Psoas muscle (tissue), 7 donors: ENCODE measurements at regions not wholly inside any gene's neighbourhood (a gene's known extent, or its start where the extent isn't known, plus 50 kb on each side); places are given as distances from the start of the nearest gene placed in this dataset.
A peak's percentile ranks its signal among the peaks of the same experiment; 100 is the strongest.

ENCODE experiments used
- ATAC-seq, 4 donors: fragments of 200-7000 bp; cut with Tn5 transposase; one replicate each; pipeline ENCODE4 v1.9.1; 2020; ENCODE audit warnings: moderate library complexity in 3 of 4, mild to moderate bottlenecking in 2 of 4
- DNase-seq, 2 donors: peaks; one replicate each; pipeline ENCODE4 v3.0.0-alpha.2; 2020
- H3K27ac ChIP-seq: fragments of 200-600 bp; one replicate; pipeline ENCODE4 v1.8.0; 2022
- H3K27me3 ChIP-seq, 3 donors: fragments of 200-600 bp in 1 of 3; one replicate each; pipeline versions ENCODE4 v1.6.1 to v1.8.0; 2013 to 2022; ENCODE audit warnings: low read length in 2 of 3, mild to moderate bottlenecking in 2 of 3, moderate library complexity in 1 of 3; ENCODE audit not compliant: insufficient read depth in 3 of 3
- H3K36me3 ChIP-seq, 2 donors: fragments of 200-600 bp in 1 of 2; one replicate each; pipeline versions ENCODE4 v1.6.1 to v1.8.0; 2013 to 2022; ENCODE audit warnings: low read depth in 1 of 2, mild to moderate bottlenecking in 1 of 2, moderate library complexity in 1 of 2; ENCODE audit not compliant: insufficient read depth in 1 of 2
- H3K4me1 ChIP-seq: fragments of 200-600 bp; one replicate; pipeline ENCODE4 v1.8.0; 2022
- H3K4me3 ChIP-seq: fragments of 200-600 bp; one replicate; pipeline ENCODE4 v1.8.0; 2022; ENCODE audit warnings: mild to moderate bottlenecking
- H3K9me3 ChIP-seq: fragments of 200-600 bp; one replicate; pipeline ENCODE4 v1.8.0; 2022
- CTCF ChIP-seq: fragments of 200-600 bp; IDR thresholded peaks from one replicate; pipeline ENCODE4 v1.8.0; 2022; ENCODE audit warnings: antibody characterized with exemption
- WGBS, 3 donors: extraction: QIAGEN DNeasy Blood & Tissue Kit; methylation state at CpG; one replicate each; pipeline versions ENCODE4 v1.1.6 to v1.1.7; 2013; 5-methylcytosine and 5-hydroxymethylcytosine counted together
- intact Hi-C, 2 donors: fragments of 100-400 bp; cut with DNase I; formaldehyde crosslinking; loops; one replicate each; pipeline versions ENCODE4 v1.11.0 to v1.14.2; 2022
- donor health status: healthy with polysubstance abuse.
- donor health status: DM: no; HTN: no; CAD: no; lungs with moderate emphysema.
- donor health status: Bipolar disorder and iron deficiency.
- donor health status: healthy.
- donor health status: DM: yes; HTN: yes; CAD: no.
- donor health status: DM: no; HTN: no; CAD: no.
- donor health status: DM: yes; HTN: yes; CAD: no.

- WGBS, 3 donors = 11 to 13% (median 12%) methylated on average over 15 of the region's 15 CpGs
Measured at GRCh38 chr18:6482198-6482977, 67.7 kb upstream of the L3MBTL4 start.

GRCh38 chr18:6484659-6485058, 69.9 kb upstream of the L3MBTL4 start:
- intact Hi-C loops = loop anchor here in 1 of 2 donors (10.0 kb wide), 1 partner anchor 610 kb away; no protein-coding TSS in a partner anchor
- H3K4me3 ChIP-seq = no peak overlapping the region
- no peak overlapping the region for H3K27ac ChIP-seq
- DNase-seq (no peak), ATAC-seq (no peak)
- H3K36me3 ChIP-seq = no peaks in the 10 kb centered on the region
- TF ChIP-seq CTCF = no peak
- no peaks in the 10 kb centered on the region for H3K4me1 ChIP-seq
- WGBS, 3 donors = 48 to 60% (median 55%) methylated on average over 2 of the region's 2 CpGs
- H3K27me3 ChIP-seq = no peaks in the 10 kb centered on the region
- H3K9me3 ChIP-seq = no peaks in the 10 kb centered on the region

More at GRCh38 chr18:6482198-6482977, 67.7 kb upstream of the L3MBTL4 start:
- TF ChIP-seq CTCF = peak; percentile 40
- DNase-seq (peak; percentile 75 to 88), ATAC-seq (peak; percentile 51 to 89 (median 82))
- Histone ChIP-seq H3K27me3 (no peaks in the 10 kb centered on the region), H3K36me3 (no peaks in the 10 kb centered on the region), H3K9me3 (no peaks in the 10 kb centered on the region), H3K27ac (no peak overlapping the region), H3K4me3 (no peak overlapping the region), H3K4me1 (no peaks in the 10 kb centered on the region)
- intact Hi-C loops = loop anchor here in 1 of 2 donors (10.0 kb wide), 1 partner anchor 608 kb away; no protein-coding TSS in a partner anchor

GRCh38 chr18:6486313-6486712, 71.6 kb upstream of the L3MBTL4 start:
- TF ChIP-seq CTCF = no peak
- WGBS, 3 donors = 42 to 51% (median 44%) methylated on average over 3 of the region's 3 CpGs
- H3K36me3 ChIP-seq = no peaks in the 10 kb centered on the region
- no peak overlapping the region for H3K4me3 ChIP-seq
- no peaks in the 10 kb centered on the region for H3K27me3 ChIP-seq
- H3K4me1 ChIP-seq = no peaks in the 10 kb centered on the region
- ATAC-seq = no peak
- intact Hi-C loops = loop anchor here in 1 of 2 donors (10.0 kb wide), 1 partner anchor 612 kb away; no protein-coding TSS in a partner anchor
- no peak for DNase-seq
- H3K27ac ChIP-seq = no peak overlapping the region
- no peaks in the 10 kb centered on the region for H3K9me3 ChIP-seq

GRCh38 chr18:6486764-6487426, 72.2 kb upstream of the L3MBTL4 start:
- no peaks in the 10 kb centered on the region for H3K9me3 ChIP-seq
- no peaks in the 10 kb centered on the region for H3K36me3 ChIP-seq
- H3K4me3 ChIP-seq = no peak overlapping the region
- no peaks in the 10 kb centered on the region for H3K27me3 ChIP-seq
- DNase-seq = no peak
- WGBS, 3 donors = 81 to 85% (median 84%) methylated on average over 5 of the region's 5 CpGs
- TF ChIP-seq CTCF = no peak
- intact Hi-C loops = loop anchor here in 1 of 2 donors (10.0 kb wide), 1 partner anchor 612 kb away; no protein-coding TSS in a partner anchor
- no peak for ATAC-seq
- H3K4me1 ChIP-seq = no peaks in the 10 kb centered on the region
- H3K27ac ChIP-seq = no peak overlapping the region
